ENCODE measurements at regions not wholly inside any gene's neighbourhood (a gene's known extent, or its start where the extent isn't known, plus 50 kb on each side); places are given as distances from the start of the nearest gene placed in this dataset.

GRCh38 chr2:153043385-153043784, 325.0 kb downstream of the ARL6IP6 start:
- TF ChIP-seq EP300 (IDR thresholded peaks at IDR 0.05) (no peak), CTCF (IDR thresholded peaks at IDR 0.05) (no peak)
